Endothelial cell of umbilical vein (primary cell): ENCODE measurements at regions not wholly inside any gene's neighbourhood (a gene's known extent, or its start where the extent isn't known, plus 50 kb on each side); places are given as distances from the start of the nearest gene placed in this dataset.

Source experiments
- BruUV-seq: library from RNA; stranded (reverse); fragments of 400-500 nt; replicated peaks from 2 replicates; lab custom pipeline; 2021; lab: Mats Ljungman, UMichigan
- CTCF ChIA-PET: fragments of 300-600, 350-600 bp; sonication (Branson Sonifier 250); formaldehyde crosslinking; loops from one replicate; lab custom pipeline; 2021; ENCODE audit warnings: antibody characterized with exemption, inconsistent platforms; lab: Charles Lee
- POLR2A ChIA-PET: fragments of 300-600, 350-600 bp; sonication (Branson Sonifier 250); formaldehyde crosslinking; loops from one replicate; lab custom pipeline; 2021; ENCODE audit warnings: antibody characterized with exemption, inconsistent platforms; lab: Charles Lee
- DNase-seq: peaks from one replicate; pipeline ENCODE4 v3.0.0-alpha.2; 2011; ENCODE audit warnings: low read depth, low spot score
- FAIRE-seq: peaks from 2 replicates; lab custom pipeline; 2011; peaks lifted over from hg19 to GRCh38; lab: Jason Lieb, UNC
- H2AFZ ChIP-seq: 2 replicates; pipeline ENCODE4 v1.6.0; 2012; ENCODE audit warnings: low read depth, low read length, control low read depth, inconsistent platforms
- H3K27ac ChIP-seq: 2 replicates; pipeline ENCODE4 v1.5.1; 2011; ENCODE audit warnings: low read depth, mild to moderate bottlenecking, control low read depth, low read length, moderate library complexity; ENCODE audit not compliant: insufficient read depth
- H3K27me3 ChIP-seq, 2 experiments: 2 replicates each; pipeline versions ENCODE4 v1.6.0 to v1.6.1; 2011; ENCODE audit warnings: low read length in 2 of 2, mixed read lengths in 1 of 2; ENCODE audit not compliant: control insufficient read depth in 2 of 2, insufficient read depth in 2 of 2
- H3K36me3 ChIP-seq, 2 experiments: 2 replicates in 1 of 2; 3 replicates in 1 of 2; pipeline ENCODE4 v1.5.1; 2011; ENCODE audit warnings: low read length in 2 of 2, mild to moderate bottlenecking in 1 of 2, moderate library complexity in 1 of 2; ENCODE audit not compliant: control insufficient read depth in 2 of 2, insufficient read depth in 2 of 2; ENCODE audit errors: extremely low read depth in 1 of 2
- H3K4me1 ChIP-seq: 3 replicates; pipeline ENCODE4 v1.5.1; 2011; ENCODE audit warnings: mild to moderate bottlenecking, low read length; ENCODE audit not compliant: control insufficient read depth, insufficient read depth; ENCODE audit errors: extremely low read depth
- H3K4me2 ChIP-seq: 2 replicates; pipeline ENCODE4 v1.6.1; 2011; ENCODE audit warnings: low read length, control low read depth, mixed read lengths; ENCODE audit not compliant: insufficient read depth
- H3K4me3 ChIP-seq, 3 experiments: fragments of 200-600 bp in 1 of 3; sonication (generic), shearing (Covaris generic) in 1 of 3; replicated peaks in 1 of 3; 2 replicates each; pipeline ENCODE4 v1.5.1; 2011 to 2016; ENCODE audit warnings: control low read depth in 3 of 3, low read length in 3 of 3, mild to moderate bottlenecking in 2 of 3, inconsistent platforms in 1 of 3, low read depth in 1 of 3, moderate library complexity in 1 of 3; ENCODE audit not compliant: insufficient read depth in 1 of 3
- H3K79me2 ChIP-seq: 2 replicates; pipeline ENCODE4 v1.6.0; 2012; ENCODE audit warnings: low read length, inconsistent platforms; ENCODE audit not compliant: control insufficient read depth, insufficient read depth
- H3K9ac ChIP-seq: replicated peaks from 2 replicates; pipeline ENCODE3; 2011; ENCODE audit warnings: low read length, control low read depth; ENCODE audit not compliant: insufficient read depth; ENCODE audit errors: extremely low read depth
- H3K9me1 ChIP-seq: replicated peaks from 3 replicates; pipeline ENCODE4 v1.6.0; 2011; ENCODE audit warnings: mild to moderate bottlenecking, low read length; ENCODE audit not compliant: control insufficient read depth, insufficient read depth; ENCODE audit errors: extremely low read depth
- H3K9me3 ChIP-seq: replicated peaks from 2 replicates; pipeline ENCODE4 v1.5.1; 2012; ENCODE audit warnings: low read length, inconsistent platforms; ENCODE audit not compliant: control insufficient read depth, insufficient read depth
- H4K20me1 ChIP-seq: replicated peaks from 2 replicates; pipeline ENCODE3; 2011; ENCODE audit warnings: mild to moderate bottlenecking, low read length; ENCODE audit not compliant: control insufficient read depth, insufficient read depth; ENCODE audit errors: extremely low read depth
- EZH2 ChIP-seq: IDR thresholded peaks from 2 replicates; pipeline ENCODE4 v1.6.1; 2012; ENCODE audit warnings: borderline replicate concordance, low read depth, mild to moderate bottlenecking, moderate library complexity, low read length, inconsistent platforms; ENCODE audit not compliant: severe bottlenecking
- FOS ChIP-seq: IDR thresholded peaks from 2 replicates; pipeline ENCODE4 v1.6.1; 2011; ENCODE audit warnings: mild to moderate bottlenecking, low read length, moderate library complexity, borderline replicate concordance; ENCODE audit not compliant: insufficient read depth
- GATA2 ChIP-seq: IDR thresholded peaks from 2 replicates; pipeline ENCODE4 v1.7.0; 2011; ENCODE audit warnings: low read depth, mild to moderate bottlenecking, moderate library complexity, mixed read lengths, low read length; ENCODE audit not compliant: insufficient read length, insufficient read depth
- JUN ChIP-seq: IDR thresholded peaks from 2 replicates; pipeline ENCODE4 v1.6.1; 2011; ENCODE audit warnings: borderline replicate concordance, low read depth; ENCODE audit not compliant: insufficient read length, insufficient read depth
- MYC ChIP-seq: IDR thresholded peaks from one replicate; pipeline ENCODE4 v1.6.1; 2011; ENCODE audit warnings: mild to moderate bottlenecking, low read depth, low read length
- POLR2A ChIP-seq: IDR thresholded peaks from 2 replicates; pipeline ENCODE4 v1.6.1; 2012; ENCODE audit warnings: low read depth, mild to moderate bottlenecking, control low read depth, low read length
- POLR2AphosphoS5 ChIP-seq: IDR thresholded peaks from 2 replicates; pipeline ENCODE4 v1.6.1; 2012; ENCODE audit warnings: low read depth, mild to moderate bottlenecking, control low read depth, low read length, moderate library complexity; ENCODE audit not compliant: insufficient read depth
- dilution Hi-C: fragments of 300-500 bp; cut with MboI; formaldehyde crosslinking; loops from one replicate; pipeline ENCODE4 v1.15.0; 2019; ENCODE audit warnings: low sequenced_read_pairs; ENCODE audit not compliant: extremely low pct_ligation_motif_present
- intact Hi-C: fragments of 100-400 bp; cut with micrococcal nuclease; formaldehyde crosslinking; loops from one replicate; pipeline ENCODE4 v1.10.0; 2022
- TF ChIP-seq, protein P1 (sequence below): IDR thresholded peaks from 2 replicates; pipeline ENCODE4 v1.6.1; 2011; ENCODE audit not compliant: insufficient read depth, insufficient read length
- TF ChIP-seq, protein P2 (sequence below), 2 donors: IDR thresholded peaks; 1 replicate in 1 of 2; 2 replicates in 1 of 2; pipeline ENCODE4 v1.5.1; 2011; ENCODE audit warnings: low read length in 2 of 2, mild to moderate bottlenecking in 2 of 2, moderate library complexity in 2 of 2, control low read depth in 1 of 2, inconsistent platforms in 1 of 2, low read depth in 1 of 2; ENCODE audit not compliant: insufficient read depth in 1 of 2; ENCODE audit errors: extremely low read depth in 1 of 2

GRCh38 chr15:20349774-20350498 is 191.7 kb downstream of the GOLGA6L6 start:
- Histone ChIP-seq H4K20me1 (no peaks in the 10 kb centered on the region), H3K4me2 (no peak overlapping the region), H3K79me2 (no peaks in the 10 kb centered on the region), H3K4me3 (no peak overlapping the region), H2AFZ (no peak overlapping the region), H3K9me1 (no peaks in the 10 kb centered on the region), H3K36me3 (no peaks in the 10 kb centered on the region), H3K27me3 (no peaks in the 10 kb centered on the region), H3K9me3 (peaks cover 62% of the 10 kb centered on the region), H3K9ac (no peak overlapping the region), H3K4me1 (no peaks in the 10 kb centered on the region), H3K27ac (no peak overlapping the region)
- DNase-seq (no peak), FAIRE-seq (no peak)
- TF ChIP-seq FOS (no peak), GATA2 (no peak), POLR2A (no peak), POLR2AphosphoS5 (no peak), JUN (no peak), EZH2 (no peak), MYC (no peak)
- TF ChIP-seq, protein P1, sequence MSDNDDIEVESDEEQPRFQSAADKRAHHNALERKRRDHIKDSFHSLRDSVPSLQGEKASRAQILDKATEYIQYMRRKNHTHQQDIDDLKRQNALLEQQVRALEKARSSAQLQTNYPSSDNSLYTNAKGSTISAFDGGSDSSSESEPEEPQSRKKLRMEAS, result no peak
- TF ChIP-seq, protein P2, sequence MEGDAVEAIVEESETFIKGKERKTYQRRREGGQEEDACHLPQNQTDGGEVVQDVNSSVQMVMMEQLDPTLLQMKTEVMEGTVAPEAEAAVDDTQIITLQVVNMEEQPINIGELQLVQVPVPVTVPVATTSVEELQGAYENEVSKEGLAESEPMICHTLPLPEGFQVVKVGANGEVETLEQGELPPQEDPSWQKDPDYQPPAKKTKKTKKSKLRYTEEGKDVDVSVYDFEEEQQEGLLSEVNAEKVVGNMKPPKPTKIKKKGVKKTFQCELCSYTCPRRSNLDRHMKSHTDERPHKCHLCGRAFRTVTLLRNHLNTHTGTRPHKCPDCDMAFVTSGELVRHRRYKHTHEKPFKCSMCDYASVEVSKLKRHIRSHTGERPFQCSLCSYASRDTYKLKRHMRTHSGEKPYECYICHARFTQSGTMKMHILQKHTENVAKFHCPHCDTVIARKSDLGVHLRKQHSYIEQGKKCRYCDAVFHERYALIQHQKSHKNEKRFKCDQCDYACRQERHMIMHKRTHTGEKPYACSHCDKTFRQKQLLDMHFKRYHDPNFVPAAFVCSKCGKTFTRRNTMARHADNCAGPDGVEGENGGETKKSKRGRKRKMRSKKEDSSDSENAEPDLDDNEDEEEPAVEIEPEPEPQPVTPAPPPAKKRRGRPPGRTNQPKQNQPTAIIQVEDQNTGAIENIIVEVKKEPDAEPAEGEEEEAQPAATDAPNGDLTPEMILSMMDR (IDR thresholded peaks at IDR 0.05; ENCODE audit: extremely low read depth in 1 of 2, insufficient read depth in 1 of 2, low read depth in 1 of 2, low read length in 2 of 2), result no peak
- CTCF ChIA-PET, result no interaction called here
- intact Hi-C loops, result no loop called here
- POLR2A ChIA-PET, result no interaction called here
- no TSS peak for BruUV-seq
- dilution Hi-C loops, result no loop called here
